Neutrophil (primary cell): ENCODE measurements at regions not wholly inside any gene's neighbourhood (a gene's known extent, or its start where the extent isn't known, plus 50 kb on each side); places are given as distances from the start of the nearest gene placed in this dataset.

Experiments used
- H3K27ac ChIP-seq: fragments of 200-600 bp; sonication (generic); 2 replicates; pipeline ENCODE4 v1.5.1; 2016; ENCODE audit warnings: mild to moderate bottlenecking, moderate library complexity
- H3K27me3 ChIP-seq: fragments of 200-600 bp; sonication (generic); 2 replicates; pipeline ENCODE4 v1.6.0; 2016; ENCODE audit warnings: mild to moderate bottlenecking
- H3K36me3 ChIP-seq: fragments of 200-600 bp; sonication (generic); 2 replicates; pipeline ENCODE4 v1.5.1; 2017
- H3K4me1 ChIP-seq, 2 experiments: fragments of 200-600 bp in 1 of 2; sonication (generic) in 1 of 2; 1 replicate in 1 of 2; 2 replicates in 1 of 2; pipeline versions ENCODE4 v1.5.1 to v1.6.1; 2013 to 2016; ENCODE audit warnings: low read depth in 1 of 2, low read length in 1 of 2, mild to moderate bottlenecking in 1 of 2, moderate library complexity in 1 of 2; ENCODE audit not compliant: control insufficient read depth in 1 of 2, insufficient read depth in 1 of 2
- H3K4me3 ChIP-seq, 2 experiments: fragments of 200-600 bp in 1 of 2; sonication (generic) in 1 of 2; 1 replicate in 1 of 2; 2 replicates in 1 of 2; pipeline ENCODE4 v1.5.1; 2013 to 2016; ENCODE audit warnings: low read depth in 1 of 2, low read length in 1 of 2, mild to moderate bottlenecking in 1 of 2, moderate library complexity in 1 of 2
- H3K9me3 ChIP-seq: fragments of 200-600 bp; sonication (generic); 2 replicates; pipeline ENCODE4 v1.5.1; 2016
- CTCF ChIP-seq: fragments of 200-600 bp; sonication (generic); IDR thresholded peaks from 2 replicates; pipeline ENCODE4 v1.5.1; 2016; ENCODE audit warnings: antibody characterized with exemption

GRCh38 chr1:239608469-239608868 is 222.1 kb downstream of the CHRM3 start:
- no peak for TF ChIP-seq CTCF
- Histone ChIP-seq H3K27me3 (no peaks in the 10 kb centered on the region), H3K27ac (no peak overlapping the region), H3K4me3 (no peak overlapping the region), H3K36me3 (no peaks in the 10 kb centered on the region), H3K9me3 (no peaks in the 10 kb centered on the region), H3K4me1 (no peaks in the 10 kb centered on the region)

GRCh38 chr1:239612379-239612778 is 226.0 kb downstream of the CHRM3 start:
- TF ChIP-seq CTCF, result no peak
- H3K9me3 ChIP-seq, result no peaks in the 10 kb centered on the region
- H3K27me3 ChIP-seq, result no peaks in the 10 kb centered on the region
- no peak overlapping the region for H3K4me3 ChIP-seq
- no peaks in the 10 kb centered on the region for H3K36me3 ChIP-seq
- no peak overlapping the region for H3K27ac ChIP-seq
- H3K4me1 ChIP-seq, result no peaks in the 10 kb centered on the region

GRCh38 chr1:239616673-239617072 is 230.3 kb downstream of the CHRM3 start:
- no peak overlapping the region for H3K27ac ChIP-seq
- no peaks in the 10 kb centered on the region for H3K4me1 ChIP-seq
- H3K36me3 ChIP-seq, result no peaks in the 10 kb centered on the region
- H3K4me3 ChIP-seq, result no peak overlapping the region
- no peak for TF ChIP-seq CTCF
- H3K9me3 ChIP-seq, result no peaks in the 10 kb centered on the region
- no peaks in the 10 kb centered on the region for H3K27me3 ChIP-seq

- Histone ChIP-seq H3K4me3 (no peak overlapping the region), H3K36me3 (no peaks in the 10 kb centered on the region), H3K27ac (no peak overlapping the region), H3K4me1 (no peaks in the 10 kb centered on the region), H3K9me3 (no peaks in the 10 kb centered on the region), H3K27me3 (no peaks in the 10 kb centered on the region)
- no peak for TF ChIP-seq CTCF
These were observed 230.9 kb downstream of the CHRM3 start for GRCh38 chr1:239617259-239617658.

- H3K27me3 ChIP-seq, result no peaks in the 10 kb centered on the region
- H3K36me3 ChIP-seq, result no peaks in the 10 kb centered on the region
- no peaks in the 10 kb centered on the region for H3K4me1 ChIP-seq
- TF ChIP-seq CTCF, result no peak
- no peak overlapping the region for H3K27ac ChIP-seq
- no peak overlapping the region for H3K4me3 ChIP-seq
- H3K9me3 ChIP-seq, result no peaks in the 10 kb centered on the region
These were observed 231.4 kb downstream of the CHRM3 start for GRCh38 chr1:239617731-239618130.

- Histone ChIP-seq H3K36me3 (no peaks in the 10 kb centered on the region), H3K4me3 (no peak overlapping the region), H3K27ac (no peak overlapping the region), H3K27me3 (no peaks in the 10 kb centered on the region), H3K4me1 (no peaks in the 10 kb centered on the region), H3K9me3 (no peaks in the 10 kb centered on the region)
- no peak for TF ChIP-seq CTCF
These were observed 232.8 kb downstream of the CHRM3 start for GRCh38 chr1:239619190-239619589.
